Upper lobe of left lung (tissue), 4 donors: ENCODE measurements at regions not wholly inside any gene's neighbourhood (a gene's known extent, or its start where the extent isn't known, plus 50 kb on each side); places are given as distances from the start of the nearest gene placed in this dataset.

ENCODE experiments used
- CTCF ChIP-seq, 6 experiments: fragments of 450-650 bp in 4 of 6; fragments of 200-600 bp in 2 of 6; sonication (generic) in 2 of 6; IDR thresholded peaks; one replicate each; pipeline ENCODE4 v1.5.1; 2016 to 2019; ENCODE audit warnings: antibody characterized with exemption in 6 of 6
- EP300 ChIP-seq, 4 donors: sonication (generic); formaldehyde crosslinking; IDR thresholded peaks; one replicate each; pipeline ENCODE4 v1.5.1; 2017; ENCODE audit warnings: antibody characterized with exemption in 4 of 4, control low read depth in 2 of 4
- POLR2A ChIP-seq, 4 donors: fragments of 450-650 bp; IDR thresholded peaks; one replicate each; pipeline ENCODE4 v1.5.1; 2016 to 2017; ENCODE audit warnings: antibody characterized with exemption in 4 of 4, mild to moderate bottlenecking in 2 of 4
- POLR2AphosphoS5 ChIP-seq, 2 donors: sonication (generic); formaldehyde crosslinking; IDR thresholded peaks; one replicate each; pipeline ENCODE4 v1.5.1; 2017; ENCODE audit warnings: antibody characterized with exemption in 2 of 2

GRCh38 chrX:4240541-4241194 lies 527.2 kb upstream of the PRKX start:
- no peak for TF ChIP-seq POLR2A (IDR thresholded peaks at IDR 0.05)
- no peak for TF ChIP-seq CTCF (IDR thresholded peaks at IDR 0.05)
- no peak for TF ChIP-seq EP300 (IDR thresholded peaks at IDR 0.05)
- no peak for TF ChIP-seq POLR2AphosphoS5 (IDR thresholded peaks at IDR 0.05)
